Femur (tissue), 1 donor: ENCODE measurements at regions not wholly inside any gene's neighbourhood (a gene's known extent, or its start where the extent isn't known, plus 50 kb on each side); places are given as distances from the start of the nearest gene placed in this dataset.
"Not testable (repeated sequence)": the region's sequence is repeated elsewhere in the genome, so short reads cannot be mapped to it uniquely, and the experiment has no call there.

Experiments used
- DNase-seq: peaks from one replicate; pipeline ENCODE4 v3.0.0-alpha.2; 2017

GRCh38 chr11:115611343-115611742 is 107.1 kb upstream of the CADM1 start:
- no peak for DNase-seq

GRCh38 chr11:115610908-115611307 is 106.7 kb upstream of the CADM1 start:
- DNase-seq, result no peak

- not testable (repeated sequence) for DNase-seq
Observed at GRCh38 chr11:115610234-115610633, 106.0 kb upstream of the CADM1 start.

GRCh38 chr11:115608976-115609375 is 104.8 kb upstream of the CADM1 start:
- DNase-seq, result no peak

- DNase-seq, result peak; percentile 40
Observed at GRCh38 chr11:115607621-115608221, 103.5 kb upstream of the CADM1 start.

- peak; percentile 65 for DNase-seq
Observed at GRCh38 chr11:115606498-115607220, 102.4 kb upstream of the CADM1 start.

GRCh38 chr11:115605871-115606497 is 101.8 kb upstream of the CADM1 start:
- no peak for DNase-seq

- not testable (repeated sequence) for DNase-seq
Observed at GRCh38 chr11:115605397-115605796, 101.2 kb upstream of the CADM1 start.

GRCh38 chr11:115599125-115599524 is 94.9 kb upstream of the CADM1 start:
- no peak for DNase-seq

- DNase-seq, result no peak
Observed at GRCh38 chr11:115598257-115598901, 94.2 kb upstream of the CADM1 start.

GRCh38 chr11:115591380-115591779 is 87.2 kb upstream of the CADM1 start:
- DNase-seq, result no peak

GRCh38 chr11:115590254-115590653 is 86.0 kb upstream of the CADM1 start:
- no peak for DNase-seq

GRCh38 chr11:115587718-115588342 is 83.6 kb upstream of the CADM1 start:
- no peak for DNase-seq

GRCh38 chr11:115585361-115586024 is 81.3 kb upstream of the CADM1 start:
- no peak for DNase-seq

GRCh38 chr11:115581871-115582639 is 77.8 kb upstream of the CADM1 start:
- DNase-seq, result peak; percentile 40

- peak; percentile 64 for DNase-seq
Observed at GRCh38 chr11:115580927-115581680, 76.9 kb upstream of the CADM1 start.

- DNase-seq, result no peak
Observed at GRCh38 chr11:115580416-115580815, 76.2 kb upstream of the CADM1 start.

GRCh38 chr11:115579181-115579825 is 75.1 kb upstream of the CADM1 start:
- no peak for DNase-seq

- no peak for DNase-seq
Observed at GRCh38 chr11:115578275-115578674, 74.1 kb upstream of the CADM1 start.

- DNase-seq, result no peak
Observed at GRCh38 chr11:115577701-115578100, 73.5 kb upstream of the CADM1 start.
